ENCODE measurements at regions not wholly inside any gene's neighbourhood (a gene's known extent, or its start where the extent isn't known, plus 50 kb on each side); places are given as distances from the start of the nearest gene placed in this dataset.

GRCh38 chr11:30089921-30090320 lies 73.1 kb upstream of the KCNA4 start:
- no peak overlapping the region for H2AFZ ChIP-seq (ENCODE audit: low read depth, low read length, severe bottlenecking)
- no peaks in the 10 kb centered on the region for H3K79me2 ChIP-seq (ENCODE audit: insufficient read depth, low read length)
- no peak for TF ChIP-seq EZH2phosphoT487 (conservative IDR thresholded peaks at IDR 0.05; ENCODE audit: low read length)
- TF ChIP-seq, protein P1, sequence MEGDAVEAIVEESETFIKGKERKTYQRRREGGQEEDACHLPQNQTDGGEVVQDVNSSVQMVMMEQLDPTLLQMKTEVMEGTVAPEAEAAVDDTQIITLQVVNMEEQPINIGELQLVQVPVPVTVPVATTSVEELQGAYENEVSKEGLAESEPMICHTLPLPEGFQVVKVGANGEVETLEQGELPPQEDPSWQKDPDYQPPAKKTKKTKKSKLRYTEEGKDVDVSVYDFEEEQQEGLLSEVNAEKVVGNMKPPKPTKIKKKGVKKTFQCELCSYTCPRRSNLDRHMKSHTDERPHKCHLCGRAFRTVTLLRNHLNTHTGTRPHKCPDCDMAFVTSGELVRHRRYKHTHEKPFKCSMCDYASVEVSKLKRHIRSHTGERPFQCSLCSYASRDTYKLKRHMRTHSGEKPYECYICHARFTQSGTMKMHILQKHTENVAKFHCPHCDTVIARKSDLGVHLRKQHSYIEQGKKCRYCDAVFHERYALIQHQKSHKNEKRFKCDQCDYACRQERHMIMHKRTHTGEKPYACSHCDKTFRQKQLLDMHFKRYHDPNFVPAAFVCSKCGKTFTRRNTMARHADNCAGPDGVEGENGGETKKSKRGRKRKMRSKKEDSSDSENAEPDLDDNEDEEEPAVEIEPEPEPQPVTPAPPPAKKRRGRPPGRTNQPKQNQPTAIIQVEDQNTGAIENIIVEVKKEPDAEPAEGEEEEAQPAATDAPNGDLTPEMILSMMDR (IDR thresholded peaks at IDR 0.05; ENCODE audit: insufficient read depth, low read length, poor library complexity, severe bottlenecking): no peak
- H3K27ac ChIP-seq (ENCODE audit: low read depth, low read length): no peak overlapping the region
- no peaks in the 10 kb centered on the region for H3F3A ChIP-seq (ENCODE audit: insufficient read depth)
- H3K9ac ChIP-seq (ENCODE audit: low read length): no peak overlapping the region
- no peaks in the 10 kb centered on the region for H4K20me1 ChIP-seq (ENCODE audit: low read depth, low read length)
- no peaks in the 10 kb centered on the region for H3K9me2 ChIP-seq (replicated peaks; ENCODE audit: insufficient read depth, low read length)
- H3K36me3 ChIP-seq (ENCODE audit: low read length): no peaks in the 10 kb centered on the region
- H3K4me3 ChIP-seq (ENCODE audit: insufficient read depth, low read length, poor library complexity, severe bottlenecking): no peak overlapping the region
- H3K27me3 ChIP-seq (ENCODE audit: low read length): no peaks in the 10 kb centered on the region
- no peak overlapping the region for H3K4me2 ChIP-seq (ENCODE audit: low read depth, low read length, poor library complexity, severe bottlenecking)
- no peaks in the 10 kb centered on the region for H3K9me3 ChIP-seq (ENCODE audit: insufficient read depth, low read length)

GRCh38 chr11:30091246-30091645 lies 74.4 kb upstream of the KCNA4 start:
- H2AFZ ChIP-seq (ENCODE audit: low read depth, low read length, severe bottlenecking): no peak overlapping the region
- H3K9me2 ChIP-seq (replicated peaks; ENCODE audit: insufficient read depth, low read length): no peaks in the 10 kb centered on the region
- no peaks in the 10 kb centered on the region for H3K9me3 ChIP-seq (ENCODE audit: insufficient read depth, low read length)
- no peaks in the 10 kb centered on the region for H3K36me3 ChIP-seq (ENCODE audit: low read length)
- H3K4me3 ChIP-seq (ENCODE audit: insufficient read depth, low read length, poor library complexity, severe bottlenecking): no peak overlapping the region
- H3K4me2 ChIP-seq (ENCODE audit: low read depth, low read length, poor library complexity, severe bottlenecking): no peak overlapping the region
- H3F3A ChIP-seq (ENCODE audit: insufficient read depth): no peaks in the 10 kb centered on the region
- no peaks in the 10 kb centered on the region for H3K27me3 ChIP-seq (ENCODE audit: low read length)
- no peak overlapping the region for H3K27ac ChIP-seq (ENCODE audit: low read depth, low read length)
- no peak overlapping the region for H3K9ac ChIP-seq (ENCODE audit: low read length)
- H4K20me1 ChIP-seq (ENCODE audit: low read depth, low read length): no peaks in the 10 kb centered on the region
- TF ChIP-seq, protein P1 (IDR thresholded peaks at IDR 0.05; ENCODE audit: insufficient read depth, low read length, poor library complexity, severe bottlenecking): no peak
- no peak for TF ChIP-seq EZH2phosphoT487 (conservative IDR thresholded peaks at IDR 0.05; ENCODE audit: low read length)
- H3K79me2 ChIP-seq (ENCODE audit: insufficient read depth, low read length): no peaks in the 10 kb centered on the region

- no peak overlapping the region for H3K27ac ChIP-seq (ENCODE audit: low read depth, low read length)
- no peaks in the 10 kb centered on the region for H3K9me2 ChIP-seq (replicated peaks; ENCODE audit: insufficient read depth, low read length)
- H4K20me1 ChIP-seq (ENCODE audit: low read depth, low read length): no peaks in the 10 kb centered on the region
- H2AFZ ChIP-seq (ENCODE audit: low read depth, low read length, severe bottlenecking): no peak overlapping the region
- H3K9ac ChIP-seq (ENCODE audit: low read length): no peak overlapping the region
- TF ChIP-seq, protein P1 (IDR thresholded peaks at IDR 0.05; ENCODE audit: insufficient read depth, low read length, poor library complexity, severe bottlenecking): no peak
- no peak for TF ChIP-seq EZH2phosphoT487 (conservative IDR thresholded peaks at IDR 0.05; ENCODE audit: low read length)
- no peaks in the 10 kb centered on the region for H3K79me2 ChIP-seq (ENCODE audit: insufficient read depth, low read length)
- no peaks in the 10 kb centered on the region for H3K36me3 ChIP-seq (ENCODE audit: low read length)
- H3K9me3 ChIP-seq (ENCODE audit: insufficient read depth, low read length): no peaks in the 10 kb centered on the region
- no peak overlapping the region for H3K4me3 ChIP-seq (ENCODE audit: insufficient read depth, low read length, poor library complexity, severe bottlenecking)
- H3K27me3 ChIP-seq (ENCODE audit: low read length): no peaks in the 10 kb centered on the region
- no peaks in the 10 kb centered on the region for H3F3A ChIP-seq (ENCODE audit: insufficient read depth)
- no peak overlapping the region for H3K4me2 ChIP-seq (ENCODE audit: low read depth, low read length, poor library complexity, severe bottlenecking)
Measured at GRCh38 chr11:30091737-30092136, 74.9 kb upstream of the KCNA4 start.

Data from SU-DHL-6 (cell line).